Smooth muscle cell (in vitro differentiated cells): ENCODE measurements at regions not wholly inside any gene's neighbourhood (a gene's known extent, or its start where the extent isn't known, plus 50 kb on each side); places are given as distances from the start of the nearest gene placed in this dataset.

ENCODE experiments used
- DNase-seq: peaks from one replicate; lab custom pipeline; 2025; ENCODE audit not compliant: unreplicated experiment; lab: John Stamatoyannopoulos, UW
- H2AFZ ChIP-seq: fragments of 200-600 bp; sonication (generic); 2 replicates; pipeline ENCODE4 v1.6.0; 2016; ENCODE audit warnings: antibody characterized with exemption, low read depth, mild to moderate bottlenecking
- H3F3A ChIP-seq: fragments of 200-600 bp; sonication (generic); 2 replicates; pipeline ENCODE4 v1.6.0; 2017; ENCODE audit warnings: antibody characterized with exemption, low read depth
- H3K27ac ChIP-seq: fragments of 200-600 bp; sonication (generic); 2 replicates; pipeline ENCODE4 v1.5.1; 2016; ENCODE audit warnings: low read depth, mild to moderate bottlenecking
- H3K27me3 ChIP-seq: fragments of 200-600 bp; sonication (generic); 2 replicates; pipeline ENCODE4 v1.6.1; 2016; ENCODE audit warnings: low read depth, mild to moderate bottlenecking
- H3K36me3 ChIP-seq: fragments of 200-600 bp; sonication (generic); 2 replicates; pipeline ENCODE4 v1.5.1; 2016; ENCODE audit warnings: low read depth
- H3K4me1 ChIP-seq: fragments of 200-600 bp; sonication (generic); 2 replicates; pipeline ENCODE4 v1.5.1; 2016; ENCODE audit warnings: low read depth
- H3K4me2 ChIP-seq: fragments of 200-600 bp; sonication (generic); 2 replicates; pipeline ENCODE4 v1.6.0; 2016; ENCODE audit warnings: mild to moderate bottlenecking
- H3K4me3 ChIP-seq: fragments of 200-600 bp; sonication (generic); 2 replicates; pipeline ENCODE4 v1.5.1; 2016; ENCODE audit warnings: mild to moderate bottlenecking
- H3K79me2 ChIP-seq: fragments of 200-600 bp; sonication (generic); 2 replicates; pipeline ENCODE4 v1.6.0; 2016; ENCODE audit warnings: low read depth, mild to moderate bottlenecking
- H3K9ac ChIP-seq: fragments of 200-600 bp; sonication (generic); 2 replicates; pipeline ENCODE4 v1.6.0; 2016; ENCODE audit warnings: low read depth
- H3K9me3 ChIP-seq: fragments of 200-600 bp; sonication (generic); replicated peaks from 2 replicates; pipeline ENCODE4 v1.5.1; 2016; ENCODE audit warnings: low read depth
- H4K20me1 ChIP-seq: fragments of 200-600 bp; sonication (generic); 2 replicates; pipeline ENCODE4 v1.6.0; 2016; ENCODE audit warnings: low read depth
- WGBS: methylation state at CpG from one replicate; pipeline ENCODE4 v1.1.7; 2016; ENCODE audit warnings: low lambda C conversion rate; 5-methylcytosine and 5-hydroxymethylcytosine counted together
- TF ChIP-seq, protein P1 (sequence below): fragments of 200-600 bp; sonication (generic); IDR thresholded peaks from 2 replicates; pipeline ENCODE4 v1.5.1; 2017; ENCODE audit warnings: borderline replicate concordance, mild to moderate bottlenecking, antibody characterized with exemption; ENCODE audit not compliant: insufficient read depth, poor library complexity, severe bottlenecking

DNA sequence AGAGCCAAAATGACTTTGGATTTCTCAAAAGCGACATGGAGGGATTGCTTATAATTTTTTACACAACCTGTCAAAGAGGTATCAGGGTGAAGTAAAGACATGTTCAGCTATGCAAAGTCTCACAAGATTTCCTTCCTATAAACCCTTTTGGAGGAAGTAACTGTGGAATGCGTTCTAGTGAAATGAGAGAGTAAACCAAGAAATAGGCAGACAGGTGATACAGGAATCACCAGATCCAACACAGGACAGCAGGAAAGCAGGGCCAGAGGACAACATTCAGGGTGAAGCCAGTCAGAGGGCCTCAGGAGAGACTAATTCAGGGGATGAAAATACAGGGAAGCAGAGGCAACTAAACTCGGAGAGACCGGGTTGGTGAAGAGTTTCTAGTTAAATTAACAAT is 90.4 kb upstream of the MTNR1B start:
- Histone ChIP-seq H3K27me3 (no peaks in the 10 kb centered on the region), H3K27ac (no peak overlapping the region), H3K4me3 (no peak overlapping the region), H3F3A (no peaks in the 10 kb centered on the region), H3K9me3 (no peaks in the 10 kb centered on the region), H3K9ac (no peak overlapping the region), H4K20me1 (no peaks in the 10 kb centered on the region), H2AFZ (no peak overlapping the region), H3K4me2 (no peak overlapping the region), H3K36me3 (no peaks in the 10 kb centered on the region), H3K4me1 (no peaks in the 10 kb centered on the region), H3K79me2 (no peaks in the 10 kb centered on the region)
- TF ChIP-seq, protein P1, sequence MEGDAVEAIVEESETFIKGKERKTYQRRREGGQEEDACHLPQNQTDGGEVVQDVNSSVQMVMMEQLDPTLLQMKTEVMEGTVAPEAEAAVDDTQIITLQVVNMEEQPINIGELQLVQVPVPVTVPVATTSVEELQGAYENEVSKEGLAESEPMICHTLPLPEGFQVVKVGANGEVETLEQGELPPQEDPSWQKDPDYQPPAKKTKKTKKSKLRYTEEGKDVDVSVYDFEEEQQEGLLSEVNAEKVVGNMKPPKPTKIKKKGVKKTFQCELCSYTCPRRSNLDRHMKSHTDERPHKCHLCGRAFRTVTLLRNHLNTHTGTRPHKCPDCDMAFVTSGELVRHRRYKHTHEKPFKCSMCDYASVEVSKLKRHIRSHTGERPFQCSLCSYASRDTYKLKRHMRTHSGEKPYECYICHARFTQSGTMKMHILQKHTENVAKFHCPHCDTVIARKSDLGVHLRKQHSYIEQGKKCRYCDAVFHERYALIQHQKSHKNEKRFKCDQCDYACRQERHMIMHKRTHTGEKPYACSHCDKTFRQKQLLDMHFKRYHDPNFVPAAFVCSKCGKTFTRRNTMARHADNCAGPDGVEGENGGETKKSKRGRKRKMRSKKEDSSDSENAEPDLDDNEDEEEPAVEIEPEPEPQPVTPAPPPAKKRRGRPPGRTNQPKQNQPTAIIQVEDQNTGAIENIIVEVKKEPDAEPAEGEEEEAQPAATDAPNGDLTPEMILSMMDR: no peak
- WGBS: 97% methylated on average over 4 of the region's 4 CpGs
- DNase-seq: no peak

GRCh38 chr11:92880381-92880780 is 89.1 kb upstream of the MTNR1B start:
- H3K36me3 ChIP-seq: no peaks in the 10 kb centered on the region
- no peaks in the 10 kb centered on the region for H3K79me2 ChIP-seq
- no peaks in the 10 kb centered on the region for H3K27me3 ChIP-seq
- no peaks in the 10 kb centered on the region for H3F3A ChIP-seq
- no peak overlapping the region for H3K9ac ChIP-seq
- H3K27ac ChIP-seq: no peak overlapping the region
- no peaks in the 10 kb centered on the region for H4K20me1 ChIP-seq
- H3K4me1 ChIP-seq: no peaks in the 10 kb centered on the region
- H3K4me2 ChIP-seq: no peak overlapping the region
- no peak for DNase-seq
- H3K9me3 ChIP-seq: no peaks in the 10 kb centered on the region
- 52% methylated on average over 3 of the region's 3 CpGs for WGBS
- H2AFZ ChIP-seq: no peak overlapping the region
- no peak overlapping the region for H3K4me3 ChIP-seq
- TF ChIP-seq, protein P1: no peak

DNA sequence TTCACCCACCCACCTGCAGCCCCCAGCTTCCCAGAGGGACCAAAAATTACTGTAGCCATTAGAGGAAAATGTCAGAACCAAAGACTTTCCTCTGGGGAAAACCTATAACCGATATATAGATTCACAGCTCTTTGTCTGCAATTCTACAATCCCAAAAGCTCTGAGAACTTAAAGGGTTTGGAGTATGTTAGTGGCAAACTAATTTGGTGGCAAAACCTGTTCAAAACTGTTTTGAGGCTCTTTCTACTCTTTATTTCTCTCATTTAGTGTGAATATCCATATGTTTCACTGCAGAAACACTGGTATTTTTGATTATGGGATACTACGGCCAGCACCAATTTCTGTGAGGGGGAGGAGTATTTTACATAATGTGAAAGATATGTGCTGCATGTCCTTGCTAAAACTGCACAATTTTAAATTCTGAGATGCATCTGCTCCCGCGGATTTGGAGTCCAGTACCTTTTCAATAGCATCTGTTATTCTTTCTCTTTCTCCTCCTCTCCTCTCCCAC is 87.5 kb upstream of the MTNR1B start:
- TF ChIP-seq, protein P1: no peak
- Histone ChIP-seq H3K27ac (no peak overlapping the region), H3K9ac (no peak overlapping the region), H4K20me1 (no peaks in the 10 kb centered on the region), H3K36me3 (no peaks in the 10 kb centered on the region), H3K4me2 (no peak overlapping the region), H3K27me3 (no peaks in the 10 kb centered on the region), H3K4me1 (no peaks in the 10 kb centered on the region), H3K4me3 (no peak overlapping the region), H3F3A (no peaks in the 10 kb centered on the region), H3K79me2 (no peaks in the 10 kb centered on the region), H2AFZ (no peak overlapping the region), H3K9me3 (no peaks in the 10 kb centered on the region)
- no peak for DNase-seq
- 95% methylated on average over 4 of the region's 4 CpGs for WGBS

GRCh38 chr11:92882828-92883611 is 86.4 kb upstream of the MTNR1B start:
- Histone ChIP-seq H3K4me2 (no peak overlapping the region), H3K27ac (no peak overlapping the region), H2AFZ (no peak overlapping the region), H3K79me2 (no peaks in the 10 kb centered on the region), H3K4me1 (no peaks in the 10 kb centered on the region), H3K27me3 (no peaks in the 10 kb centered on the region), H3K9ac (no peak overlapping the region), H3F3A (no peaks in the 10 kb centered on the region), H3K9me3 (no peaks in the 10 kb centered on the region), H3K36me3 (no peaks in the 10 kb centered on the region), H4K20me1 (no peaks in the 10 kb centered on the region), H3K4me3 (no peak overlapping the region)
- TF ChIP-seq, protein P1: no peak
- no peak for DNase-seq
- 97% methylated on average over 54 of the region's 54 CpGs for WGBS
